ENCODE measurements at regions not wholly inside any gene's neighbourhood (a gene's known extent, or its start where the extent isn't known, plus 50 kb on each side); places are given as distances from the start of the nearest gene placed in this dataset.

GRCh38 chr18:41561961-41562360 is 393.1 kb upstream of the PIK3C3 start:
- no peak for DNase-seq (ENCODE audit: low read depth in 2 of 3, low spot score in 2 of 3)

DNA sequence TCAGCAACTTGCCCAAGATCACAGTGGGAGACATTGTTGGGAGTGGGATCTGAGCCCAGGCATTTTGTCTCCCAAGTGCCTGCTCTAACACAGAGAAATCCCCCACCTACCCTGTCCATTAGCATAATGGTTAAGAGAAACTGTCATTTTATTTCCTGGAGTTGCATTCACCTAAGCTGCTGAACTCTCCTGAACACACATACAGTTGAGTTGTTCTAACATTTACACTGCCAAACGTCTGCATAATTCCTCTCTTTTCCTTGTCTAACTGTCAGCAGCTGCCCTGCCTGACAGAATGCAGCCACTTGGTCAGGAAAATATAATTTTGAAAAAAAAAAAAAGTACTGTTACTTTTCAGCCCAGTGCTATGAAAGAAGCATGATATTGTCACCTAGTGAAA is 396.3 kb upstream of the PIK3C3 start:
- DNase-seq (ENCODE audit: low read depth in 2 of 3, low spot score in 2 of 3), result no peak

DNA sequence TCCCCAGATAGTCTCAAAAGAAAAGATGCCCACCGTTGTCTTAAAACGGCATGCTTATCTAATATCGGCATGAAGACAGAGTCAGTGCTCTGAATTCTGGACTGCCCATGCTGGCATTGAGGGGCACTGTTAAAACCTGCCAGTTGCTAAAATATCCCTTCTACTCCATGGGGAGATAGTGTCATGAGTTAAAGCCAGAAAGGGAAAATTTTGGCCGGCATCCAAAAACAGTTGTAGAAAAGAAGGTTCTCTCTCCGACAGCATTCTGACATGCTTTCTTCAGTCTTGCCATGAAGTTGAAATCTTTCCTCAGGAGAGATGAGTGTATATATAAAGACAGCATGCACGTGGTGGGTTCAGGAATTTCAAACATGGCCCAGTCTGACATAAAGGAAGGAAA is 401.3 kb upstream of the PIK3C3 start:
- no peak for DNase-seq (ENCODE audit: low read depth in 2 of 3, low spot score in 2 of 3)

DNA sequence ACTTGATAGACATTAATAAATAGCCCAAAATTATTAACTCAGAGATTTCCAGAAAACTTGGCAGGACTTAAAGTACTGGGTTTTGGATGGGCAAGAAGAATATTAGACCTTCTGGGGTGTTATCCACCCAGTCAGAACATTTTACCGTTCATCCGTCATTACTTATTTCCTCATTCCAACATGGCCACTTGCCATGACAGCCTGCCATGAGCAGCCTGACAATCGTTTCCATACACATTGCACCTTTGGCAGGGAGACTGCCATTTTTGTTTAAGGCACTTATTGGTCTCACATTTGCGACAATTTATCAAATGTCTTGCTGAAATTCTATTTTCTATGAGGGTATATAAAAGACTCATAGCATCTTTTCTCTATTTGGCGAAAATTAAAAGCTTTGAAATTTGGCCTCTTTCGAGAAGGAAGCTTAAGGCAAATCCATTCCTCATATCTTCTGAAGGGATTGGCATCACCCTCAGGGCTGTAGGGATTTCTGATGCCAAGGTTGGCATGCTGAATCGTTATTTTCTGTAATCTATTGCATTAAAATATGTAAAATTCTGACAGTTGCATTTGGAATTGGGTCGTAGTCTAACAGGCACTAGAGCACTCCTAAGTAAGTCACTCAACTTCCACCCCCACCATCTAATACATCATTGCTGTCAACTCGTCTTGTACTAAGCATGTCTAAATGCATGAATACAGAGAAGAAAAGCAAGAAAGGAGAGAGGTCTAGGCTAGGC is 406.3 kb upstream of the PIK3C3 start:
- DNase-seq (ENCODE audit: low read depth in 2 of 3, low spot score in 2 of 3), result no peak

DNA sequence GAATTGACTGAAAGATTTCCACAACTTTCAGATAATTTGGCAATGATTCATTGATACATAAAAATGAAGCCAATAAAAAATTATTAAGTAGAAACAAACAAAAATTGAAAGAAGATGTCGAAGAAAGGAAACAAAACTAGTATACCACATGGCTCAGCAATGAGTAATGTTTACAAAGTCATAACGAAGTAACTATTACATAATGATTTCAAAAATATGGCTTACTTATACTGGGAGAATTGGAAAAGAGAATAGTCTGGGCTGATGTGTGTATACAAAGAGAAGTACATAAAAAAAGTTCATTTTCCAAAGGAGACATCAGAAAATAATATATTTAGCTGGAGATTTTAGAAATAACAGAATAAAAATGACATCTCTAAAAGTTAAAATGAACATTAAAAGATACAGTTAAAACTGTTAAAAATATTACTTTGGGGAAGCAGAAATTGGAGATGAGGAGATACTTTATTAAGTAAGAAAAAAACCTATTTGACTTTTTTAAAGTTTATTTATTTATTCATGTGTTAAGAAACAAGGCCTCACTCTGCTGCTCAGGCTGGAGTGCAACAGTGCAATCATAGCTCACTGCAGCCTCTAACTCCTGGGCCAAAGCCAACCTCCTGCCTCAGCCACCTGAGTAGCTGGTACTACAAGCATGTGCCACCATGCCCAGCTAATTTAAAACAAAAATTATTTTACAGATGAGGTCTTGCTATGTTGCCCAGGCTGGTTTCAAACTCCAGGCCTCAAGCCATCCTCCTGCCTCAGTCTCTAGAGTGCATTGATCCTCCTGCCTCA is 409.7 kb upstream of the PIK3C3 start:
- no peak for DNase-seq (ENCODE audit: low read depth in 2 of 3, low spot score in 2 of 3)

GRCh38 chr18:41543815-41544214 is 411.2 kb upstream of the PIK3C3 start:
- DNase-seq (ENCODE audit: low read depth in 2 of 3, low spot score in 2 of 3), result no peak

DNA sequence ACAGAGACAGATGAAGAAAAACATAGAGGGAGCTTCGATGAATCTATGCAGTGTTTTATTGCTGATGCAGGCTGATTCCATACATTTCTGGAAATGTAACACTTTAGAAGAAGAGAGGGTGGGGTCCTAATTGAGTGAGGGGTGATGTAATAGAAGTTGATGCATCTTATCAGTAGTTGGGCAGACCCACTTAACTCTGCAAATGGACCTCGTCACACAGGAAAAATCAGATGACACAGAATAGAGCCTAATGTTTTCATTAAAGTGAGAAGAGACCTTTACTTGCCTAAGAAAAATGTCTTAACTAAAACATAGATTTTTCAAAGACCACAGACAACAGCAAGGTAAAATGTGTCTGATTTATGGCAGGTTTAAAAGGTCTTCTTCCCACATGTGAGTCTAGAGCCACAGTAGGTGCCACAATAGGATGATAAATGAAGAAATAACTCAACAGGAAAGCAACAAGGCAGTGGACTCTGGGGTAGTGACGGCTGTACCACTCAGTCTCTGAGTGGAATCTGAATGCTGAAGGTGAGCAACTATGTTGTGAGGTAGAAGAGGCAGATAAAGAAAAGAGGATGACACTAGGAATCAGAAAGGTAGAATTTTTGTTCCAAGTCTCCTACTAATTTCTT is 414.7 kb upstream of the PIK3C3 start:
- DNase-seq (ENCODE audit: low read depth in 2 of 3, low spot score in 2 of 3), result no peak

DNA sequence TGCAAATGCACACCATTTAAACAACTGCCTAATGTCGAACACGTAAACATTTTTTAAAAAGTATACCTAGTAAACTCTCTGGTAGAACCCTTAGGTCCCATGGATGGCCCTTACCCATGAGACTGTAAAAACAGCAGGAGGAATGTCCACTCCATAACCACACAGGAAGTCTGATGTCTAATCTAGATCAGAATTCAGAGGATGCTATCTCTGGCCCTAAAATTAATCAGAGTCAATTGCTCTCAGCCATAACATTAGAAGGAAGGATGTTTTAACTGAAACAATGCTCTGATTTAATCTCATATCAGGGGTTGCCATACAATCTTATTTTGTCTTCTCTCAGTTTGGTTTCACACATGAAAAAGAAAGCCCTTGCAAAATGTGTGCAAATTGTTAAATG is 416.3 kb upstream of the PIK3C3 start:
- no peak for DNase-seq (ENCODE audit: low read depth in 2 of 3, low spot score in 2 of 3)

GRCh38 chr18:41537666-41538065 is 417.4 kb upstream of the PIK3C3 start:
- no peak for DNase-seq (ENCODE audit: low read depth in 2 of 3, low spot score in 2 of 3)

DNA sequence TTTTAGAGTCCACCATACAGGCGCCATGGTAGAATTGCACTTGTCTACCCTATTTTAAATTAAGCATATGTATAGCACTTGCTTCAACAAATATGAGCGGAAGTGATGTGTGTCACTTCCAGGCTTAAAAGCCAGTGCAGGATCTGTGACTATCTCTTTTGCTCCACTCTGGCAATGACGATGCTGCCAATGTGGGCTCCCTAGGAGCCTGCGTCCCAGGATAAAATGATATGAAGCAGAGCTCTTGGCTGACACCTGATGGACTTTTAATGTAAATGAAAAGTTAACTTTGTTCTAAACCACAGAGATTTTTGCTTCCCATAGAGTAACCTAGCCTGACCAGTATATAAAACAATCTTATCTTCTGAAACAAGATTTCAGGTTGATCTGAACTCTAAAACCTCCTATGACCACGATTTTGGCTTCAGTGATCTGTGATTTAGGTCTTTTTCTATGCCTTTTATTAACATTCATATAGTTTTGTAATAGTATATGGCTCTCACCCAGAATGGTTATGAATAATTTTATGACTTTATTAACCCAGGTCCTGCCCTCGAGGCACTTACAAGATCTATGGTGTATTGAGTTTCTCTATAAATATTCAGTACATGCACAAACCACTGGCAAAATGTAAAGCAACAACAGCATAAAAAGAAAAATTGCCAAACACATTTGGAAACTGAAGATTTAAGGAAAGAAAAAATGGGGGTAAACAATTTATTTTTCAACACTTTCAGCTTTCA is 422.5 kb upstream of the PIK3C3 start:
- DNase-seq (ENCODE audit: low read depth in 2 of 3, low spot score in 2 of 3), result no peak

DNA sequence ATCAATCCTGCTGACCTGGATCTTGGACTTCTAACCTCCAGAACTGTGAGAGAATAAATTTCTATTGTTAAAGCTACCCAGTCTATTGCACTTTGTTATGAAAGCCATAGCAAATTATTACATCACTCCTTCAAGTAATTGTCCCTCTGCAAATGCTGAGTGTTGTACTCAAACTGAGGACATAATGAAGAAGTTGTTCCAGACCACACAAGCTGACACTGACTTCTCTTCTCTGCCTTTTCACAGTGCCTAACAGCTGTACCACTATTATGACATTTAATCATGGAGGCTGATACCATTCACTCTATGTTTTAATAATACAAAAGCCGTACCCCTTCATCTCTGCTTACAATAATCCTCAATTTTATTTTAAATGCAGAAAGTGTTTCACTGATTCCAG is 424.1 kb upstream of the PIK3C3 start:
- DNase-seq (ENCODE audit: low read depth in 2 of 3, low spot score in 2 of 3), result no peak

- no peak for DNase-seq (ENCODE audit: low read depth in 2 of 3, low spot score in 2 of 3)
Observed at GRCh38 chr18:41529093-41529492, 425.9 kb upstream of the PIK3C3 start.

DNA sequence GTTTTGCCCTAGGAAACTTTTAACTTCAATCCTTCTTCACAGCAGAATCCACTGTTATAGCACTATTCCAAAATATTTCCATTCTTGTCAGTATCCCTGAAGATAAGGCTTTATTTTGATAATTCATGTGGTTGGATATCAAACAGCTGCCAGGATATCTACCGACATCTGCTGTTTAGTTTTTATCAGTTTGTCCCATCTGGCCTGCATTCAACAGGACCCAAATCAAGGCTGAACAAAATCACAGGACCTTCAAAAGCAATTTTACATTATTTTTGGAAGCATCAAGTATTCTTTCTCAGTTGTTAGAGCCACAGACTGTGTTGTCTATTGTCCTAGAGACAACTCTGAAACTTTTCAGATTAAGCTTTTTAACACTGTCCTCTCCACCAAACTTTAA is 429.0 kb upstream of the PIK3C3 start:
- DNase-seq (ENCODE audit: low read depth in 2 of 3, low spot score in 2 of 3), result no peak

DNA sequence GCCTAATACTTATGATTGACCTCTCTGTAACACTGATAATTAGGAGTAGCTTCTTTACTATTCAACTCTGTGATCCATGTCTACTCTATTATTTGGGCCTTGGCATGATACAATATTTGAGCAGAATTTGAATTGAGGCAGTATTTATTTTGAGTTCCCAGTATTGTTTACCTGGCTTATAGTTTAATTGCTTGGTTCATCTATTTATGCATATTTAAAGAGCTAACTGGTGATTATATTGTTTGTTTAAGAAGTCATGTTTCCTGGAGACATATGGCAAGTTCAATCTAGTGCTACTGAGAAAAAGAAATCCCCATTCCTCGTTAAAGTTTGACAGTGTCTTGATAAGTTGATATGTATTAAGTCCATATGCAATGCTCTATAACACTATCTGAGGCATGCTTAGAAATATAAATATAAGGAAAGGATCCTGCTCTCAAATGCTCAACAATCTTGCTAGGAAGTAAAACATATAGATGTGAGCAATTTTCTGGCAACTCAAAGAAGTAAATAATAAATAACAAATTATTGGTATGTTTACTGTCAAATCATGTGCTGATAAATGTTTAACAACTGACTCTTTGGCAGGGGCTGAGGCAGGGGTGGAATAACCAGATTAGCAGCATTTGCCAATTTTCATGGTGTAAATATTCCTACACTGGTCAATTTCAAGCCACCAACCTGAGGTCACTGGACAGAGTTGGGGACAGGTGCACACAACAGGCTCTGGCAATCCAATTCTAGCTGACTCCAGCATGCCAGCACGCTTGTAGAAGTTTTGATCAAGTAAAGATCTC is 430.2 kb upstream of the PIK3C3 start:
- DNase-seq (ENCODE audit: low read depth in 2 of 3, low spot score in 2 of 3), result no peak

DNA sequence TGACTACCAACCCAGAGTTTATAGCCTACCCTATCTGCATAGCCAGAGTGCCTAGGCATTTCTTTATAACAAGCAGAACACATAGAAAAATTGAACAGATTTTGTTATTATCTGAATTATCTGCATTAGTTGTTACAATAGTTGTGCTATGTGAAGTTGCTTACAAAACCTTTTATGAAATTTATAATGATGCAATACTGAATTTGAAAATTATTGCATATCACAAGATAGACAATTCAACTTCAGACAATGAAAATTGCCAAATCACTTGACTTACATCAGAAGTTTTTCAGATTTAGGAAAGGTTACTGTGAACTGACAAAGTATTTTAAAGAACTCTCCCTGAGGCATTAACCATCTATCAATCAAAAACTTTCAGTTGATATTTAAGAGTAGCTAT is 437.9 kb upstream of the PIK3C3 start:
- no peak for DNase-seq (ENCODE audit: low read depth in 2 of 3, low spot score in 2 of 3)

GRCh38 chr18:41513438-41513837 is 441.6 kb upstream of the PIK3C3 start:
- DNase-seq (ENCODE audit: low read depth in 2 of 3, low spot score in 2 of 3), result no peak

GRCh38 chr18:41504316-41504715 is 450.7 kb upstream of the PIK3C3 start:
- no peak for DNase-seq (ENCODE audit: low read depth in 2 of 3, low spot score in 2 of 3)

DNA sequence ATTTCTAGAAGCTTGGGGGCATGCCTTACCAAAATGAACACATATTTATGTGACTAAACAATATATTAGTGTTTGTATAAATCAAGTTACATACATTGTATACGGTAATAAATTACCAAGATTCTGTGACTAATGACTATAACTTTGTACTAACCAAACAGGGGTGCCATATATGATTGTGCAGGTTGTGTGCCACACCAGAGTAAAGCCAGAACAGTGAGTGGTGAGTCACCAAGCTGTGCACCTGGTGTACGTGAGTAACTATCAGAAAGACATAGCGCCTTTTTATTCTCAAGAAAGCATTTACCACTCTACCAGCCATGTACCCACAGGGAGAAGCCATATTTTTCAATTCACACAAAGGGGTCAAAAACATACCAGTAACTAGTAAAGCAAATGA is 453.2 kb upstream of the PIK3C3 start:
- no peak for DNase-seq (ENCODE audit: low read depth in 2 of 3, low spot score in 2 of 3)

GRCh38 chr18:41499345-41499744 is 455.7 kb upstream of the PIK3C3 start:
- DNase-seq (ENCODE audit: low read depth in 2 of 3, low spot score in 2 of 3), result no peak

- no peak for DNase-seq (ENCODE audit: low read depth in 2 of 3, low spot score in 2 of 3)
Observed at GRCh38 chr18:41490861-41491260, 464.2 kb upstream of the PIK3C3 start.
